C4-2B (cell line): ENCODE measurements at regions not wholly inside any gene's neighbourhood (a gene's known extent, or its start where the extent isn't known, plus 50 kb on each side); places are given as distances from the start of the nearest gene placed in this dataset.

Experiments
- ZFX ChIP-seq: fragments of 450-650 bp; IDR thresholded peaks from 2 replicates; pipeline ENCODE4 v1.6.1; 2017
- TF ChIP-seq, protein P1 (sequence below): fragments of 450-650 bp; conservative IDR thresholded peaks from 2 replicates; pipeline ENCODE4 v1.5.1; 2017; ENCODE audit warnings: mild to moderate bottlenecking

DNA sequence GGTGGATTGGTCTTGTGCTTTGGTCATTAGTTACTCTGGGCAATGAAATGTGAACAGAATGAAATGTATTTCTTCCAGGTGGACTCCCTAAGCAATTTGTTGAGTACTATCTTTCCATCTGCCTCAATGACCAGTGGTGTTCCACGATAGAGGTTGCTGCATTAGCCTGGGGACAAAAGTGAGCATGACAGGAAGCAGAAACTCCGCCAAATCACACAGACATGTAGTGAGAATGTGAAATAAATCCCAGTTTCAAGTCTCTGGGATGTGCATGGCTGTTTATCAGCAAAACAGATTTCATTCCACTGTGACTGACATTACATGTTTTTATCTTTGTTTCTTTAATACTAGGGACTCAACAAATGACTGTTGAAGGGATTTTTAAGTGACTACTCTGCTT lies 63.3 kb upstream of the DCBLD2 start:
- TF ChIP-seq, protein P1, sequence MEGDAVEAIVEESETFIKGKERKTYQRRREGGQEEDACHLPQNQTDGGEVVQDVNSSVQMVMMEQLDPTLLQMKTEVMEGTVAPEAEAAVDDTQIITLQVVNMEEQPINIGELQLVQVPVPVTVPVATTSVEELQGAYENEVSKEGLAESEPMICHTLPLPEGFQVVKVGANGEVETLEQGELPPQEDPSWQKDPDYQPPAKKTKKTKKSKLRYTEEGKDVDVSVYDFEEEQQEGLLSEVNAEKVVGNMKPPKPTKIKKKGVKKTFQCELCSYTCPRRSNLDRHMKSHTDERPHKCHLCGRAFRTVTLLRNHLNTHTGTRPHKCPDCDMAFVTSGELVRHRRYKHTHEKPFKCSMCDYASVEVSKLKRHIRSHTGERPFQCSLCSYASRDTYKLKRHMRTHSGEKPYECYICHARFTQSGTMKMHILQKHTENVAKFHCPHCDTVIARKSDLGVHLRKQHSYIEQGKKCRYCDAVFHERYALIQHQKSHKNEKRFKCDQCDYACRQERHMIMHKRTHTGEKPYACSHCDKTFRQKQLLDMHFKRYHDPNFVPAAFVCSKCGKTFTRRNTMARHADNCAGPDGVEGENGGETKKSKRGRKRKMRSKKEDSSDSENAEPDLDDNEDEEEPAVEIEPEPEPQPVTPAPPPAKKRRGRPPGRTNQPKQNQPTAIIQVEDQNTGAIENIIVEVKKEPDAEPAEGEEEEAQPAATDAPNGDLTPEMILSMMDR = no peak
- no peak for TF ChIP-seq ZFX
